ENCODE measurements at regions not wholly inside any gene's neighbourhood (a gene's known extent, or its start where the extent isn't known, plus 50 kb on each side); places are given as distances from the start of the nearest gene placed in this dataset.
A peak's percentile ranks its signal among the peaks of the same experiment; 100 is the strongest.

GRCh38 chr18:10009321-10010144, 95.7 kb downstream of the VAPA start:
- DNase-seq, result no peak

- DNase-seq, result peak in 1 of 2 experiments; percentile 58
Observed at GRCh38 chr18:10010611-10011015, 96.8 kb downstream of the VAPA start.

GRCh38 chr18:10011061-10011460, 97.2 kb downstream of the VAPA start:
- DNase-seq, result no peak

- no peak for DNase-seq
Observed at GRCh38 chr18:10011751-10012150, 97.9 kb downstream of the VAPA start.

GRCh38 chr18:10012526-10012925, 98.7 kb downstream of the VAPA start:
- no peak for DNase-seq

GRCh38 chr18:10013621-10014543, 100.1 kb downstream of the VAPA start:
- no peak for DNase-seq

- no peak for DNase-seq
Observed at GRCh38 chr18:10015288-10015701, 101.5 kb downstream of the VAPA start.

GRCh38 chr18:10015941-10016819, 102.4 kb downstream of the VAPA start:
- peak in 1 of 2 experiments; percentile 18 for DNase-seq

GRCh38 chr18:10017043-10017442, 103.2 kb downstream of the VAPA start:
- DNase-seq, result no peak

GRCh38 chr18:10018289-10018688, 104.5 kb downstream of the VAPA start:
- DNase-seq, result no peak

- no peak for DNase-seq
Observed at GRCh38 chr18:10020171-10020570, 106.4 kb downstream of the VAPA start.

GRCh38 chr18:10022365-10022764, 108.5 kb downstream of the VAPA start:
- DNase-seq, result no peak

GRCh38 chr18:10023853-10024570, 110.2 kb downstream of the VAPA start:
- DNase-seq, result no peak

GRCh38 chr18:10025711-10026670, 112.2 kb downstream of the VAPA start:
- DNase-seq, result no peak

- DNase-seq, result peak; percentile 22 to 77
Observed at GRCh38 chr18:10027031-10027430, 113.2 kb downstream of the VAPA start.

- no peak for DNase-seq
Observed at GRCh38 chr18:10027461-10027860, 113.6 kb downstream of the VAPA start.

GRCh38 chr18:10029711-10030110, 115.9 kb downstream of the VAPA start:
- DNase-seq, result no peak

- peak in 1 of 2 experiments; percentile 19 for DNase-seq
Observed at GRCh38 chr18:10030816-10031541, 117.2 kb downstream of the VAPA start.

GRCh38 chr18:10032331-10033015, 118.7 kb downstream of the VAPA start:
- DNase-seq, result no peak

Measured in NCI-H524 (cell line).